Ascending aorta (tissue), 2 donors: ENCODE measurements at regions not wholly inside any gene's neighbourhood (a gene's known extent, or its start where the extent isn't known, plus 50 kb on each side); places are given as distances from the start of the nearest gene placed in this dataset.

Experiments
- DNase-seq, 2 donors: peaks; one replicate each; pipeline ENCODE4 v3.0.0-alpha.2; 2019; ENCODE audit warnings: low spot score in 2 of 2
- H3K27ac ChIP-seq, 2 donors: fragments of 200-600 bp; sonication (generic); one replicate each; pipeline ENCODE4 v1.5.1; 2016 to 2017; ENCODE audit warnings: mild to moderate bottlenecking in 1 of 2
- H3K27me3 ChIP-seq: fragments of 200-600 bp; sonication (generic); one replicate; pipeline ENCODE4 v1.5.1; 2017
- H3K36me3 ChIP-seq, 2 donors: fragments of 200-600 bp; sonication (generic); one replicate each; pipeline ENCODE4 v1.5.1; 2016
- H3K4me1 ChIP-seq, 2 donors: fragments of 200-600 bp; sonication (generic); one replicate each; pipeline ENCODE4 v1.5.1; 2016 to 2017; ENCODE audit warnings: mild to moderate bottlenecking in 1 of 2
- H3K4me3 ChIP-seq, 2 donors: fragments of 200-600 bp; sonication (generic); one replicate each; pipeline ENCODE4 v1.5.1; 2016 to 2017; ENCODE audit warnings: mild to moderate bottlenecking in 1 of 2
- H3K9me3 ChIP-seq, 2 donors: fragments of 200-600 bp; sonication (generic); one replicate each; pipeline ENCODE4 v1.5.1; 2016
- CTCF ChIP-seq, 3 experiments: fragments of 200-600 bp in 2 of 3; fragments of 450-650 bp in 1 of 3; sonication (generic) in 2 of 3; IDR thresholded peaks; one replicate each; pipeline ENCODE4 v1.5.1; 2016 to 2019; ENCODE audit warnings: antibody characterized with exemption in 3 of 3, mild to moderate bottlenecking in 1 of 3, moderate library complexity in 1 of 3
- intact Hi-C: fragments of 100-400 bp; cut with DNase I; formaldehyde crosslinking; loops from one replicate; pipeline ENCODE4 v1.15.1; 2023

- intact Hi-C loops: no loop called here
- no peak for DNase-seq
- no peak overlapping the region for H3K27ac ChIP-seq
Measured at GRCh38 chr5:169352901-169353300, 52.0 kb upstream of the SLIT3 start.

GRCh38 chr5:169351721-169352120, 50.8 kb upstream of the SLIT3 start:
- no peaks in the 10 kb centered on the region for H3K9me3 ChIP-seq
- no peaks in the 10 kb centered on the region for H3K4me1 ChIP-seq
- H3K36me3 ChIP-seq: no peaks in the 10 kb centered on the region
- no peak for DNase-seq
- no peak overlapping the region for H3K4me3 ChIP-seq
- intact Hi-C loops: no loop called here
- H3K27me3 ChIP-seq: no peaks in the 10 kb centered on the region
- TF ChIP-seq CTCF (IDR thresholded peaks at IDR 0.05): no peak
- H3K27ac ChIP-seq: no peak overlapping the region

More at GRCh38 chr5:169352901-169353300, 52.0 kb upstream of the SLIT3 start:
- Histone ChIP-seq H3K4me3 (no peak overlapping the region), H3K27me3 (no peaks in the 10 kb centered on the region), H3K4me1 (no peaks in the 10 kb centered on the region), H3K9me3 (no peaks in the 10 kb centered on the region), H3K36me3 (no peaks in the 10 kb centered on the region)
- no peak for TF ChIP-seq CTCF (IDR thresholded peaks at IDR 0.05)

GRCh38 chr5:169350759-169351240, 49.9 kb upstream of the SLIT3 start:
- Histone ChIP-seq H3K4me3 (no peak overlapping the region), H3K9me3 (no peaks in the 10 kb centered on the region), H3K27me3 (no peaks in the 10 kb centered on the region), H3K27ac (no peak overlapping the region), H3K36me3 (no peaks in the 10 kb centered on the region), H3K4me1 (no peaks in the 10 kb centered on the region)
- no peak for TF ChIP-seq CTCF (IDR thresholded peaks at IDR 0.05)
- intact Hi-C loops: no loop called here
- DNase-seq: peak; percentile 49 to 82
